NCI-H226 (cell line): ENCODE measurements at regions not wholly inside any gene's neighbourhood (a gene's known extent, or its start where the extent isn't known, plus 50 kb on each side); places are given as distances from the start of the nearest gene placed in this dataset.
"Not testable (repeated sequence)": the region's sequence is repeated elsewhere in the genome, so short reads cannot be mapped to it uniquely, and the experiment has no call there.

Experiments
- DNase-seq: peaks from one replicate; pipeline ENCODE4 v3.0.0-alpha.2; 2015

GRCh38 chr6:37580176-37580955 is 80.7 kb upstream of the CCDC167 start:
- no peak for DNase-seq

- no peak for DNase-seq
These were observed 79.9 kb upstream of the CCDC167 start for GRCh38 chr6:37579444-37580067.

GRCh38 chr6:37578104-37578503 is 78.4 kb upstream of the CCDC167 start:
- DNase-seq, result no peak

GRCh38 chr6:37576336-37576737 is 76.6 kb upstream of the CCDC167 start:
- DNase-seq, result peak; percentile 32

GRCh38 chr6:37575221-37575620 is 75.5 kb upstream of the CCDC167 start:
- DNase-seq, result no peak

GRCh38 chr6:37572334-37572733 is 72.6 kb upstream of the CCDC167 start:
- no peak for DNase-seq

- DNase-seq, result no peak
These were observed 70.9 kb upstream of the CCDC167 start for GRCh38 chr6:37570482-37571133.

- no peak for DNase-seq
These were observed 70.2 kb upstream of the CCDC167 start for GRCh38 chr6:37569743-37570481.

- DNase-seq, result no peak
These were observed 69.6 kb upstream of the CCDC167 start for GRCh38 chr6:37569317-37569716.

GRCh38 chr6:37566950-37567349 is 67.3 kb upstream of the CCDC167 start:
- no peak for DNase-seq

GRCh38 chr6:37566111-37566949 is 66.6 kb upstream of the CCDC167 start:
- no peak for DNase-seq

- DNase-seq, result no peak
These were observed 65.8 kb upstream of the CCDC167 start for GRCh38 chr6:37565267-37566110.

GRCh38 chr6:37562926-37563288 is 63.2 kb upstream of the CCDC167 start:
- DNase-seq, result not testable (repeated sequence)

GRCh38 chr6:37561361-37561760 is 61.7 kb upstream of the CCDC167 start:
- DNase-seq, result no peak

- DNase-seq, result no peak
These were observed 61.0 kb upstream of the CCDC167 start for GRCh38 chr6:37560737-37561103.

- DNase-seq, result no peak
These were observed 59.8 kb upstream of the CCDC167 start for GRCh38 chr6:37559501-37559900.

GRCh38 chr6:37559050-37559449 is 59.4 kb upstream of the CCDC167 start:
- DNase-seq, result no peak

- no peak for DNase-seq
These were observed 59.0 kb upstream of the CCDC167 start for GRCh38 chr6:37558646-37559045.

GRCh38 chr6:37558168-37558567 is 58.5 kb upstream of the CCDC167 start:
- DNase-seq, result no peak

- no peak for DNase-seq
These were observed 58.0 kb upstream of the CCDC167 start for GRCh38 chr6:37557645-37558114.

GRCh38 chr6:37556881-37557644 is 57.4 kb upstream of the CCDC167 start:
- no peak for DNase-seq
